Mesodermal cell (in vitro differentiated cells): ENCODE measurements at regions not wholly inside any gene's neighbourhood (a gene's known extent, or its start where the extent isn't known, plus 50 kb on each side); places are given as distances from the start of the nearest gene placed in this dataset.

Experiments used
- H3K27ac ChIP-seq: 2 replicates; pipeline ENCODE4 v1.7.0; 2013; ENCODE audit warnings: mild to moderate bottlenecking, low read depth, low read length, moderate library complexity; ENCODE audit not compliant: severe bottlenecking
- H3K36me3 ChIP-seq: 2 replicates; pipeline ENCODE4 v1.7.1; 2013; ENCODE audit warnings: mild to moderate bottlenecking, low read length, moderate library complexity; ENCODE audit not compliant: control insufficient read depth, insufficient read depth
- H3K4me1 ChIP-seq: one replicate; pipeline ENCODE4 v1.7.1; 2013; ENCODE audit warnings: mild to moderate bottlenecking, low read length; ENCODE audit not compliant: insufficient read depth, control insufficient read depth, poor library complexity, severe bottlenecking
- H3K4me3 ChIP-seq: 2 replicates; pipeline ENCODE4 v1.7.0; 2013; ENCODE audit warnings: low read length, control low read depth, mild to moderate bottlenecking; ENCODE audit not compliant: insufficient read depth, poor library complexity, severe bottlenecking; ENCODE audit errors: extremely low read depth
- H3K9me3 ChIP-seq: 2 replicates; pipeline ENCODE4 v1.7.1; 2013; ENCODE audit warnings: mild to moderate bottlenecking, low read length, moderate library complexity; ENCODE audit not compliant: control insufficient read depth
- WGBS, 2 experiments: methylation state at CpG; one replicate each; pipeline ENCODE4 v1.1.5; 2013; ENCODE audit warnings: missing lambda C conversion rate in 2 of 2; ENCODE audit not compliant: insufficient coverage in 2 of 2; 5-methylcytosine and 5-hydroxymethylcytosine counted together

GRCh38 chr4:28221536-28221935 is 1360.9 kb downstream of the STIM2 start:
- no peaks in the 10 kb centered on the region for H3K9me3 ChIP-seq
- H3K36me3 ChIP-seq, result no peaks in the 10 kb centered on the region
- 85 to 100% methylated on average over 1 of the region's 1 CpG for WGBS, 2 experiments
- H3K27ac ChIP-seq, result no peak overlapping the region
- H3K4me1 ChIP-seq, result no peaks in the 10 kb centered on the region
- H3K4me3 ChIP-seq, result no peak overlapping the region

- Histone ChIP-seq H3K9me3 (no peaks in the 10 kb centered on the region), H3K4me1 (no peaks in the 10 kb centered on the region), H3K36me3 (no peaks in the 10 kb centered on the region), H3K4me3 (no peak overlapping the region), H3K27ac (no peak overlapping the region)
- 50% methylated on average over 2 of the region's 2 CpGs; no CpG with 5 or more reads in 1 of the 2 experiments for WGBS, 2 experiments
Observed at GRCh38 chr4:28225050-28225449, 1364.4 kb downstream of the STIM2 start.

GRCh38 chr4:28225689-28226353 is 1365.2 kb downstream of the STIM2 start:
- no peaks in the 10 kb centered on the region for H3K36me3 ChIP-seq
- WGBS, 2 experiments, result 67 to 100% methylated on average over 1 of the region's 4 CpGs
- no peaks in the 10 kb centered on the region for H3K9me3 ChIP-seq
- H3K27ac ChIP-seq, result no peak overlapping the region
- no peak overlapping the region for H3K4me3 ChIP-seq
- H3K4me1 ChIP-seq, result no peaks in the 10 kb centered on the region

GRCh38 chr4:28226962-28227361 is 1366.3 kb downstream of the STIM2 start:
- Histone ChIP-seq H3K27ac (no peak overlapping the region), H3K4me1 (no peaks in the 10 kb centered on the region), H3K36me3 (no peaks in the 10 kb centered on the region), H3K9me3 (no peaks in the 10 kb centered on the region), H3K4me3 (no peak overlapping the region)
- no CpG with 5 or more reads among the region's 1 CpG for WGBS, 2 experiments

GRCh38 chr4:28227764-28228163 is 1367.1 kb downstream of the STIM2 start:
- WGBS, 2 experiments, result 64% methylated on average over 1 of the region's 1 CpG; no CpG with 5 or more reads in 1 of the 2 experiments
- Histone ChIP-seq H3K4me1 (no peaks in the 10 kb centered on the region), H3K4me3 (no peak overlapping the region), H3K36me3 (no peaks in the 10 kb centered on the region), H3K27ac (no peak overlapping the region), H3K9me3 (no peaks in the 10 kb centered on the region)

- Histone ChIP-seq H3K4me3 (no peak overlapping the region), H3K27ac (no peak overlapping the region), H3K4me1 (no peaks in the 10 kb centered on the region), H3K9me3 (no peaks in the 10 kb centered on the region), H3K36me3 (no peaks in the 10 kb centered on the region)
- 100% methylated on average over 1 of the region's 1 CpG; no CpG with 5 or more reads in 1 of the 2 experiments for WGBS, 2 experiments
Observed at GRCh38 chr4:28228561-28229491, 1368.2 kb downstream of the STIM2 start.

GRCh38 chr4:28232376-28232775 is 1371.7 kb downstream of the STIM2 start:
- Histone ChIP-seq H3K4me3 (no peak overlapping the region), H3K36me3 (no peaks in the 10 kb centered on the region), H3K4me1 (no peaks in the 10 kb centered on the region), H3K9me3 (no peaks in the 10 kb centered on the region), H3K27ac (no peak overlapping the region)
- WGBS, 2 experiments, result 95 to 100% methylated on average over 1 to 2 of the region's 2 CpGs

- Histone ChIP-seq H3K27ac (no peak overlapping the region), H3K4me3 (no peak overlapping the region), H3K9me3 (no peaks in the 10 kb centered on the region), H3K36me3 (no peaks in the 10 kb centered on the region), H3K4me1 (no peaks in the 10 kb centered on the region)
- WGBS, 2 experiments, result 100% methylated on average over 1 of the region's 1 CpG; no CpG with 5 or more reads in 1 of the 2 experiments
Observed at GRCh38 chr4:28232951-28233350, 1372.3 kb downstream of the STIM2 start.

- no peak overlapping the region for H3K27ac ChIP-seq
- H3K9me3 ChIP-seq, result no peaks in the 10 kb centered on the region
- no peak overlapping the region for H3K4me3 ChIP-seq
- no CpG with 5 or more reads among the region's 2 CpGs for WGBS, 2 experiments
- no peaks in the 10 kb centered on the region for H3K36me3 ChIP-seq
- H3K4me1 ChIP-seq, result no peaks in the 10 kb centered on the region
Observed at GRCh38 chr4:28233724-28234123, 1373.1 kb downstream of the STIM2 start.

- no CpG with 5 or more reads among the region's 3 CpGs for WGBS, 2 experiments
- Histone ChIP-seq H3K27ac (peak overlapping the region; percentile 84), H3K36me3 (no peaks in the 10 kb centered on the region), H3K4me3 (no peak overlapping the region), H3K4me1 (no peaks in the 10 kb centered on the region), H3K9me3 (no peaks in the 10 kb centered on the region)
Observed at GRCh38 chr4:28238876-28239275, 1378.2 kb downstream of the STIM2 start.

GRCh38 chr4:28241021-28241420 is 1380.4 kb downstream of the STIM2 start:
- no CpG with 5 or more reads among the region's 2 CpGs for WGBS, 2 experiments

More at GRCh38 chr4:28241021-28241420, 1380.4 kb downstream of the STIM2 start:
- Histone ChIP-seq H3K27ac (no peak overlapping the region), H3K9me3 (no peaks in the 10 kb centered on the region), H3K36me3 (no peaks in the 10 kb centered on the region), H3K4me1 (no peaks in the 10 kb centered on the region), H3K4me3 (no peak overlapping the region)
